Epithelial cell of esophagus (primary cell): ENCODE measurements at regions not wholly inside any gene's neighbourhood (a gene's known extent, or its start where the extent isn't known, plus 50 kb on each side); places are given as distances from the start of the nearest gene placed in this dataset.

Experiments used
- DNase-seq: peaks from one replicate; pipeline ENCODE4 v3.0.0; 2010; ENCODE audit warnings: low read depth
- H3K4me3 ChIP-seq: 2 replicates; pipeline ENCODE4 v1.5.1; 2011; ENCODE audit warnings: mild to moderate bottlenecking, low read length, control low read depth
- TF ChIP-seq, protein P1 (sequence below): IDR thresholded peaks from 2 replicates; pipeline ENCODE4 v1.5.1; 2011; ENCODE audit warnings: low read depth, mild to moderate bottlenecking, low read length, control low read depth, inconsistent platforms; ENCODE audit not compliant: insufficient read depth; ENCODE audit errors: missing control alignments

DNA sequence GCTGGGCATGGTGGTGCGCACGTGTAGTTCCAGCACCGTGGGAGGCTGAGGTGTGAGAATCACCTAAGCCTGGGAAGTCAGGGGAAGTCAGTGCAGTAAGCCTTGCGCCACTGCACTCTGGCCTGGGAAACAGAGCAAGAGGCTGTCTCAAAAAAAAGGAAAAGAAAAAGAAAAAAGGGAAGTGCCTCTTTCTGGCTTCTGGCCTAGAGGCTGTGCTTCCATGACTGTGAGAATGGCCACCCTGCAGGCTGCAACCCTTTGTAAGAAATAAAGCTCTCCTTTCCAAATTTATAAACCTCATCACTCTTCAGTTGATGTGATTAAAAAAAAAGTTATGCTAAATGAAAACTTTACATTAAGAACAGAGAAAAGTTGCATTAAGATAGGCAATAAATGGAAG lies 774.3 kb downstream of the TUSC7 start:
- no peak overlapping the region for H3K4me3 ChIP-seq
- TF ChIP-seq, protein P1, sequence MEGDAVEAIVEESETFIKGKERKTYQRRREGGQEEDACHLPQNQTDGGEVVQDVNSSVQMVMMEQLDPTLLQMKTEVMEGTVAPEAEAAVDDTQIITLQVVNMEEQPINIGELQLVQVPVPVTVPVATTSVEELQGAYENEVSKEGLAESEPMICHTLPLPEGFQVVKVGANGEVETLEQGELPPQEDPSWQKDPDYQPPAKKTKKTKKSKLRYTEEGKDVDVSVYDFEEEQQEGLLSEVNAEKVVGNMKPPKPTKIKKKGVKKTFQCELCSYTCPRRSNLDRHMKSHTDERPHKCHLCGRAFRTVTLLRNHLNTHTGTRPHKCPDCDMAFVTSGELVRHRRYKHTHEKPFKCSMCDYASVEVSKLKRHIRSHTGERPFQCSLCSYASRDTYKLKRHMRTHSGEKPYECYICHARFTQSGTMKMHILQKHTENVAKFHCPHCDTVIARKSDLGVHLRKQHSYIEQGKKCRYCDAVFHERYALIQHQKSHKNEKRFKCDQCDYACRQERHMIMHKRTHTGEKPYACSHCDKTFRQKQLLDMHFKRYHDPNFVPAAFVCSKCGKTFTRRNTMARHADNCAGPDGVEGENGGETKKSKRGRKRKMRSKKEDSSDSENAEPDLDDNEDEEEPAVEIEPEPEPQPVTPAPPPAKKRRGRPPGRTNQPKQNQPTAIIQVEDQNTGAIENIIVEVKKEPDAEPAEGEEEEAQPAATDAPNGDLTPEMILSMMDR, result no peak
- no peak for DNase-seq

DNA sequence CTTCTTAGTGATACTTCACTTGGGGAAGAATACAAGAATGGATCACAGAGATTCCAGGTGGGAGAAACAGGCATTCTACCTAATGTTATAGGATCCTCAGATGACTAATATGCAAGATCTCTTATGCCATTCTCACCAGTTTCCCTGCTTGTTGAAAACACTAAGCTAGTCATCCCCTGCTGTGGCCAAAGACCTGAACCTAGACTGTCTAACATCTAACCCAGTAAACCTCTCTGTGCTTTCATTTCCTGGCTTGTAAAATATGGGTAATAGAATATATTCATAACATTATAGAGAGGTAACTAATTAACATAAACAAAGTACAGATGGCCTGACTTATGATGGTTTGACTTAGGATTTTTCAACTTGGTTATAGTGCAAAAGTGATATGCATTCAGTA lies 776.3 kb downstream of the TUSC7 start:
- H3K4me3 ChIP-seq, result no peak overlapping the region
- no peak for DNase-seq
- TF ChIP-seq, protein P1, result no peak

DNA sequence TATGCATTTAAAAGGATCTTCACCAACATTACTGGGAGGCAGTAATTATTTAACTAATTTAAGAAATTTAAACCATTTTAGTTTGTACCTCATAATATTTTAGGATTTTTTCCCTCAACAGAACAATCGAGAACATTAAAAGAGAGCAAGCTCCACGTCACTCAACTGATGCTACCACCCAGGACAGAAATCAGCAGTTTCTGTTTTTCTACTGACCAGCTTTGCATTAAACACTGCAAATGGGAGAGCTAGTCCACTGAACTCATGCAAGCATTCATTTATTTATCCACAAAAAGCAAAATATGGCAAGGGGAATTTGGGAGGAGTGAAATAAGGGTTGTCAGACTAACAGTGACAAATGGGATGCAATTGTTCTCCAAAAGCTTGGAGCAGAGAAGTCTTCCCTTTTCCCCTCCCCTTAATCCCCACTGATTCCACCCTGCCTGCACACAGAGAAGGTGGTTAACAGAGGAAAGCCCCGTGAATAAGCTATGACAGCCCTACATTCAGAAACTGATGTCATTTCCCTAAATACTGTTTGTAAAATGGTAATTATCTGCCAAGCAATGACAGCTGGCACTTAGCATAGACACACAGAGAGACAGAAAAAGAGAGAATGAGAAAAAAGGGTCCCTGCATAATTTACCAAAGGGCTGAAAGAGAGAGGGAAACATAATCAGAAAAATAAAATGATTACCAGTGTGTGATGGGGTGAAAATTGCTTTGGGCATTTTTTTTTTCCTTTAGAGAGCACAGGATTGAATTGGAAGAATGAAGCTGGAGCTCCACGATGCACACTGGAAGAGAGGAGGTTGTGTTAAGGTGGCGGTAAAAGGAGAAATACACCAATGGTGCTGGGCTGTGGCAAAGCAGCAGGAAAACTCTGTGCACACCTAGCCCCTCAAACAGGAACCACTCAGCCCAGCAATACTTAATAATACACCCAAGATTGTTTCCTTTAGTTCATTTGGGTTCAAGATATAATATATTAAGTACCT lies 777.4 kb downstream of the TUSC7 start:
- TF ChIP-seq, protein P1, result no peak
- no peak for DNase-seq
- H3K4me3 ChIP-seq, result no peak overlapping the region

DNA sequence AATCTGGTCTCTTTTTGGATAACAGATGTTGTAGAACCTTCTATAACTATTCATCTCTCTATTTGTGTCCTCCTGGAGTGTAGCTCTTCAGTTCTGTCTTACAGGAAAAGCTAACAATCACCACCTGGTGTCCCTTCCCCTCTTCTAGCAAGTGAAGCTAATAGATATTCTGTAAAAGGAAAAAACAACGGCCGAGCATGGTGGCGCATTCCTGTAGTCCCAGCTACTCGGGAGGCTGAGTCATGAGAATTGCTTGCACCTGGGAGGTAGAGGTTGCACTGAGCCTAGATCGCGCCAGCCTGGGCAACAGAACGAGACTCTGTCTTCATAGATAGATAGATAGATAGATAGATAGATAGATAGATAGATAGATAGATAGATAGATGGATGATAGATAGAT lies 779.4 kb downstream of the TUSC7 start:
- DNase-seq, result no peak
- TF ChIP-seq, protein P1, result no peak
- no peak overlapping the region for H3K4me3 ChIP-seq

DNA sequence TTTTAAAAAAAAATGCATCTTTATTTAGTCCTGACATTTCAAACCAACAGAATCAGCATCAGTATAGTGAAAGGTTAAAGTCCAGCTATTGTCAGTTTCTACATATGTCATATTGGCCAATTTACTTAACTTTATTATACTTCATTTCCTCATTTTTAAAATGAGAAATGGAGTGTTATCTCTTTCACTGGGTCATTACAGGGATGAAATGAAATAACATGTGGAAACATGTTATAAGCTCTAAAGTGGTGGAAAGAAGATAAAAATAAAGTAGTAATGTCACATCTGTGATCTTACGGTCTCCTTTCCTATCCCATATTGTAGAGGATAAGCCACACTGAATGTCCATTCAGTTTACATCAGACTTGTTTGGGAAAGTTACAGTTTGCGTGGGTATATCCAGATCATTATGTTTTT lies 780.1 kb downstream of the TUSC7 start:
- TF ChIP-seq, protein P1, result no peak
- no peak for DNase-seq
- no peak overlapping the region for H3K4me3 ChIP-seq

DNA sequence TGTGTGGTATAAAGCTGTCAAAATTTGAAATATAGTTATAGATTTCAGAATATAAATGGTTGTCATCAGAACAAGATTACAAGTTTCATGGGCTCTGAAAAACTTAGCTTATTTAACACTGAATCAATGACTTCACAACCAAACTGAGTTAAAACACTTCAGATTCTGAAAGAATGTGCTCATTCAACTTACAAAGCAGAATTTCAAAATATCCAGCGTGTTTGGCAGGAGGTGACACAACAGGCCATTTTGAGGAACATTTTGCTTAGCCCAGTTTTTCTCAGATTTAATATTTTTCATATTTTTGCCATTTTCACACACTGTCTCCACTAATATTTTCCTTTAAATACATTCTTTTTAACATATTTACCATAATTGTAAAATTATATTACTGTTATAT lies 781.1 kb downstream of the TUSC7 start:
- no peak overlapping the region for H3K4me3 ChIP-seq
- no peak for DNase-seq
- TF ChIP-seq, protein P1, result no peak
